ENCODE measurements at regions not wholly inside any gene's neighbourhood (a gene's known extent, or its start where the extent isn't known, plus 50 kb on each side); places are given as distances from the start of the nearest gene placed in this dataset.

- H3K4me1 ChIP-seq (ENCODE audit: control extremely low read depth in 1 of 4, control insufficient read depth in 4 of 4, insufficient read depth in 4 of 4, low read length in 3 of 4): no peaks in the 10 kb centered on the region
- ChIA-PET CTCF (no interaction called here), POLR2A (no interaction called here)
- H3K27me3 ChIP-seq (replicated peaks in 2 of 5; ENCODE audit: control insufficient read depth in 4 of 5, insufficient read depth in 5 of 5, low read length in 4 of 5): peaks cover 0 to 3% (median 0%) of the 10 kb centered on the region in 5 experiments
- no peaks in the 10 kb centered on the region for H3K9me3 ChIP-seq (ENCODE audit: control extremely low read depth in 1 of 5, control insufficient read depth in 4 of 5, insufficient read depth in 2 of 5, low read depth in 1 of 5, low read length in 4 of 5)
- H3K27ac ChIP-seq (ENCODE audit: insufficient read depth in 1 of 2, low read depth in 1 of 2, low read length in 2 of 2, poor library complexity in 1 of 2, severe bottlenecking in 2 of 2): no peak overlapping the region
- no peak overlapping the region for H3K4me3 ChIP-seq (ENCODE audit: control insufficient read depth in 1 of 7, extremely low read depth in 1 of 7, insufficient read depth in 4 of 7, low read depth in 2 of 7, low read length in 6 of 7)
- no peak for DNase-seq
- H3K36me3 ChIP-seq (ENCODE audit: control insufficient read depth in 4 of 4, insufficient read depth in 4 of 4, low read length in 3 of 4): no peaks in the 10 kb centered on the region
These were observed 239.7 kb upstream of the GATB start for GRCh38 chr4:152000518-152000917.

GRCh38 chr4:151998723-151999122, 237.9 kb upstream of the GATB start:
- ChIA-PET POLR2A (no interaction called here), CTCF (no interaction called here)
- Histone ChIP-seq H3K4me3 (ENCODE audit: control insufficient read depth in 1 of 7, extremely low read depth in 1 of 7, insufficient read depth in 4 of 7, low read depth in 2 of 7, low read length in 6 of 7) (no peak overlapping the region), H3K4me1 (ENCODE audit: control extremely low read depth in 1 of 4, control insufficient read depth in 4 of 4, insufficient read depth in 4 of 4, low read length in 3 of 4) (no peaks in the 10 kb centered on the region), H3K36me3 (ENCODE audit: control insufficient read depth in 4 of 4, insufficient read depth in 4 of 4, low read length in 3 of 4) (no peaks in the 10 kb centered on the region), H3K27ac (ENCODE audit: insufficient read depth in 1 of 2, low read depth in 1 of 2, low read length in 2 of 2, poor library complexity in 1 of 2, severe bottlenecking in 2 of 2) (no peak overlapping the region), H3K9me3 (ENCODE audit: control extremely low read depth in 1 of 5, control insufficient read depth in 4 of 5, insufficient read depth in 2 of 5, low read depth in 1 of 5, low read length in 4 of 5) (no peaks in the 10 kb centered on the region), H3K27me3 (replicated peaks in 2 of 5; ENCODE audit: control insufficient read depth in 4 of 5, insufficient read depth in 5 of 5, low read length in 4 of 5) (no peaks in the 10 kb centered on the region)
- no peak for DNase-seq
- 91% methylated on average over 9 of the region's 9 CpGs for WGBS (ENCODE audit: insufficient coverage)

GRCh38 chr4:151997461-151997860, 236.7 kb upstream of the GATB start:
- WGBS (ENCODE audit: insufficient coverage): 100% methylated on average over 1 of the region's 2 CpGs
- H3K36me3 ChIP-seq (ENCODE audit: control insufficient read depth in 4 of 4, insufficient read depth in 4 of 4, low read length in 3 of 4): no peaks in the 10 kb centered on the region

GRCh38 chr4:151994429-151994828, 233.6 kb upstream of the GATB start:
- 100% methylated on average over 3 of the region's 3 CpGs for WGBS (ENCODE audit: insufficient coverage)
- H3K4me3 ChIP-seq (ENCODE audit: control insufficient read depth in 1 of 7, extremely low read depth in 1 of 7, insufficient read depth in 4 of 7, low read depth in 2 of 7, low read length in 6 of 7): no peak overlapping the region
- H3K27me3 ChIP-seq (replicated peaks in 2 of 5; ENCODE audit: control insufficient read depth in 4 of 5, insufficient read depth in 5 of 5, low read length in 4 of 5): no peaks in the 10 kb centered on the region
- no peak for DNase-seq
- H3K4me1 ChIP-seq (ENCODE audit: control extremely low read depth in 1 of 4, control insufficient read depth in 4 of 4, insufficient read depth in 4 of 4, low read length in 3 of 4): no peaks in the 10 kb centered on the region
- ChIA-PET POLR2A (no interaction called here), CTCF (no interaction called here)
- no peak overlapping the region for H3K27ac ChIP-seq (ENCODE audit: insufficient read depth in 1 of 2, low read depth in 1 of 2, low read length in 2 of 2, poor library complexity in 1 of 2, severe bottlenecking in 2 of 2)
- H3K9me3 ChIP-seq (ENCODE audit: control extremely low read depth in 1 of 5, control insufficient read depth in 4 of 5, insufficient read depth in 2 of 5, low read depth in 1 of 5, low read length in 4 of 5): no peaks in the 10 kb centered on the region
- no peaks in the 10 kb centered on the region for H3K36me3 ChIP-seq (ENCODE audit: control insufficient read depth in 4 of 4, insufficient read depth in 4 of 4, low read length in 3 of 4)

More at GRCh38 chr4:151997461-151997860, 236.7 kb upstream of the GATB start:
- H3K27me3 ChIP-seq (replicated peaks in 2 of 5; ENCODE audit: control insufficient read depth in 4 of 5, insufficient read depth in 5 of 5, low read length in 4 of 5): no peaks in the 10 kb centered on the region
- H3K27ac ChIP-seq (ENCODE audit: insufficient read depth in 1 of 2, low read depth in 1 of 2, low read length in 2 of 2, poor library complexity in 1 of 2, severe bottlenecking in 2 of 2): no peak overlapping the region
- H3K4me1 ChIP-seq (ENCODE audit: control extremely low read depth in 1 of 4, control insufficient read depth in 4 of 4, insufficient read depth in 4 of 4, low read length in 3 of 4): no peaks in the 10 kb centered on the region
- POLR2A ChIA-PET: no interaction called here
- no peaks in the 10 kb centered on the region for H3K9me3 ChIP-seq (ENCODE audit: control extremely low read depth in 1 of 5, control insufficient read depth in 4 of 5, insufficient read depth in 2 of 5, low read depth in 1 of 5, low read length in 4 of 5)
- CTCF ChIA-PET: no interaction called here
- no peak for DNase-seq
- no peak overlapping the region for H3K4me3 ChIP-seq (ENCODE audit: control insufficient read depth in 1 of 7, extremely low read depth in 1 of 7, insufficient read depth in 4 of 7, low read depth in 2 of 7, low read length in 6 of 7)

- 94% methylated on average over 6 of the region's 8 CpGs for WGBS (ENCODE audit: insufficient coverage)
- ChIA-PET CTCF (no interaction called here), POLR2A (no interaction called here)
- Histone ChIP-seq H3K36me3 (ENCODE audit: control insufficient read depth in 4 of 4, insufficient read depth in 4 of 4, low read length in 3 of 4) (no peaks in the 10 kb centered on the region), H3K9me3 (ENCODE audit: control extremely low read depth in 1 of 5, control insufficient read depth in 4 of 5, insufficient read depth in 2 of 5, low read depth in 1 of 5, low read length in 4 of 5) (no peaks in the 10 kb centered on the region), H3K27me3 (replicated peaks in 2 of 5; ENCODE audit: control insufficient read depth in 4 of 5, insufficient read depth in 5 of 5, low read length in 4 of 5) (no peaks in the 10 kb centered on the region), H3K4me3 (ENCODE audit: control insufficient read depth in 1 of 7, extremely low read depth in 1 of 7, insufficient read depth in 4 of 7, low read depth in 2 of 7, low read length in 6 of 7) (no peak overlapping the region), H3K4me1 (ENCODE audit: control extremely low read depth in 1 of 4, control insufficient read depth in 4 of 4, insufficient read depth in 4 of 4, low read length in 3 of 4) (no peaks in the 10 kb centered on the region), H3K27ac (ENCODE audit: insufficient read depth in 1 of 2, low read depth in 1 of 2, low read length in 2 of 2, poor library complexity in 1 of 2, severe bottlenecking in 2 of 2) (no peak overlapping the region)
- no peak for DNase-seq
These were observed 232.7 kb upstream of the GATB start for GRCh38 chr4:151993521-151993920.

GRCh38 chr4:151992332-151993154, 231.7 kb upstream of the GATB start:
- 100% methylated on average over 2 of the region's 5 CpGs for WGBS (ENCODE audit: insufficient coverage)
- H3K4me1 ChIP-seq (ENCODE audit: control extremely low read depth in 1 of 4, control insufficient read depth in 4 of 4, insufficient read depth in 4 of 4, low read length in 3 of 4): no peaks in the 10 kb centered on the region
- ChIA-PET CTCF (no interaction called here), POLR2A (no interaction called here)
- no peak overlapping the region for H3K27ac ChIP-seq (ENCODE audit: insufficient read depth in 1 of 2, low read depth in 1 of 2, low read length in 2 of 2, poor library complexity in 1 of 2, severe bottlenecking in 2 of 2)
- H3K36me3 ChIP-seq (ENCODE audit: control insufficient read depth in 4 of 4, insufficient read depth in 4 of 4, low read length in 3 of 4): no peaks in the 10 kb centered on the region
- no peaks in the 10 kb centered on the region for H3K9me3 ChIP-seq (ENCODE audit: control extremely low read depth in 1 of 5, control insufficient read depth in 4 of 5, insufficient read depth in 2 of 5, low read depth in 1 of 5, low read length in 4 of 5)
- no peaks in the 10 kb centered on the region for H3K27me3 ChIP-seq (replicated peaks in 2 of 5; ENCODE audit: control insufficient read depth in 4 of 5, insufficient read depth in 5 of 5, low read length in 4 of 5)
- DNase-seq: no peak
- H3K4me3 ChIP-seq (ENCODE audit: control insufficient read depth in 1 of 7, extremely low read depth in 1 of 7, insufficient read depth in 4 of 7, low read depth in 2 of 7, low read length in 6 of 7): no peak overlapping the region

- Histone ChIP-seq H3K9me3 (ENCODE audit: control extremely low read depth in 1 of 5, control insufficient read depth in 4 of 5, insufficient read depth in 2 of 5, low read depth in 1 of 5, low read length in 4 of 5) (no peaks in the 10 kb centered on the region), H3K36me3 (ENCODE audit: control insufficient read depth in 4 of 4, insufficient read depth in 4 of 4, low read length in 3 of 4) (no peaks in the 10 kb centered on the region), H3K27me3 (replicated peaks in 2 of 5; ENCODE audit: control insufficient read depth in 4 of 5, insufficient read depth in 5 of 5, low read length in 4 of 5) (no peaks in the 10 kb centered on the region), H3K27ac (ENCODE audit: insufficient read depth in 1 of 2, low read depth in 1 of 2, low read length in 2 of 2, poor library complexity in 1 of 2, severe bottlenecking in 2 of 2) (no peak overlapping the region), H3K4me1 (ENCODE audit: control extremely low read depth in 1 of 4, control insufficient read depth in 4 of 4, insufficient read depth in 4 of 4, low read length in 3 of 4) (no peaks in the 10 kb centered on the region), H3K4me3 (ENCODE audit: control insufficient read depth in 1 of 7, extremely low read depth in 1 of 7, insufficient read depth in 4 of 7, low read depth in 2 of 7, low read length in 6 of 7) (no peak overlapping the region)
- ChIA-PET POLR2A (no interaction called here), CTCF (no interaction called here)
- DNase-seq: peak in 1 of 3 donors; percentile 2
- WGBS (ENCODE audit: insufficient coverage): 83% methylated on average over 1 of the region's 2 CpGs
These were observed 231.0 kb upstream of the GATB start for GRCh38 chr4:151991884-151992167.
